HepG2 (cell line): ENCODE measurements at regions not wholly inside any gene's neighbourhood (a gene's known extent, or its start where the extent isn't known, plus 50 kb on each side); places are given as distances from the start of the nearest gene placed in this dataset.

Experiments used
- NFIC ChIP-seq: IDR thresholded peaks from 2 replicates; pipeline ENCODE4 v1.6.1; 2012; ENCODE audit warnings: mild to moderate bottlenecking, low read length, inconsistent platforms
- RFX3 ChIP-seq: IDR thresholded peaks from 2 replicates; pipeline ENCODE4 v1.6.1; 2016; ENCODE audit warnings: missing biosample characterization, missing genetic modification reagents
- SIN3A ChIP-seq: IDR thresholded peaks from 2 replicates; pipeline ENCODE4 v1.6.1; 2011; ENCODE audit warnings: low read depth, mild to moderate bottlenecking, control low read depth, low read length, borderline replicate concordance
- ZBTB1 ChIP-seq: sonication (generic); formaldehyde crosslinking; IDR thresholded peaks from 2 replicates; pipeline ENCODE4 v1.4.0; 2020; ENCODE audit warnings: missing genetic modification reagents, borderline replicate concordance
- ZNF337 ChIP-seq: sonication (generic); formaldehyde crosslinking; IDR thresholded peaks from 2 replicates; pipeline ENCODE4 v1.5.1; 2020; ENCODE audit warnings: missing genetic modification reagents, low read depth, mild to moderate bottlenecking, borderline replicate concordance
- ZNF724P ChIP-seq: sonication (generic); formaldehyde crosslinking; IDR thresholded peaks from 2 replicates; pipeline ENCODE4 v1.8.0; 2022; ENCODE audit warnings: missing genetic modification reagents, borderline replicate concordance
- TF ChIP-seq, protein P1 (sequence below): IDR thresholded peaks from 2 replicates; pipeline ENCODE4 v1.6.1; 2012; ENCODE audit warnings: low read length, improper control_type of control experiment
- TF ChIP-seq, protein P2 (sequence below): sonication (generic); formaldehyde crosslinking; conservative IDR thresholded peaks from 2 replicates; pipeline ENCODE4 v1.5.0; 2020; ENCODE audit warnings: missing genetic modification reagents
- TF ChIP-seq, protein P3 (sequence below): sonication (generic); formaldehyde crosslinking; conservative IDR thresholded peaks from 2 replicates; pipeline ENCODE4 v1.4.0; 2020; ENCODE audit warnings: mild to moderate bottlenecking, missing genetic modification reagents, moderate library complexity

DNA sequence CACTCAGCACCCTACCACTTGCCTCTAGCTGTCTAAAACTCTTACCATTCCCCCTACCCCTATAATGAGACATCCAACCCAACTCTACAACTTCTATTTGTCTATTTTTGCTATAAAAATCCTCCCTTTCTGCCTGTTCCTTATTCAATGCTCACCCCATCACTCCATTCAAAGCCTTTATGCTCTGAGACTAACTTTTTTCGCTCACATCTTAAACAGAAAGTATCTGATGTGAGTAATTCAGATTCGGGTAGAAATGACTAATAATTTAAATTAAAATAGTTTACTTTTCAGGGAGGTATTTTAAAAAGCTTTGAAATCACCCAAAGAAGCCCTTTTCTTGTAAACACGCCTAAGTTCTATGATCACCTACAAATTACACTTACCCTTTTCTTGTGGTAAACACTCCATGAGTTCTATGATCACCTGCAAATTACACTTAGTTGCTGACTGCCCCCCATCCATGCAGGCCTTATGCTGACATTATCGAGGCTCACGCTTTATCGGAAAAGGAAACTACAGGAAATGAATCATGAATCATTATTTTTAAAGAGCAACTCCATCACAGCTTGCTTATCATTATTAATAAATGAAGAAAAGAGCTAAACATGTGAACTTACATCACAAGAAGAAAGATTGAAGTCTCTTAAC, 168.7 kb upstream of the PPP1R2C start (continued):
- TF ChIP-seq, protein P1, sequence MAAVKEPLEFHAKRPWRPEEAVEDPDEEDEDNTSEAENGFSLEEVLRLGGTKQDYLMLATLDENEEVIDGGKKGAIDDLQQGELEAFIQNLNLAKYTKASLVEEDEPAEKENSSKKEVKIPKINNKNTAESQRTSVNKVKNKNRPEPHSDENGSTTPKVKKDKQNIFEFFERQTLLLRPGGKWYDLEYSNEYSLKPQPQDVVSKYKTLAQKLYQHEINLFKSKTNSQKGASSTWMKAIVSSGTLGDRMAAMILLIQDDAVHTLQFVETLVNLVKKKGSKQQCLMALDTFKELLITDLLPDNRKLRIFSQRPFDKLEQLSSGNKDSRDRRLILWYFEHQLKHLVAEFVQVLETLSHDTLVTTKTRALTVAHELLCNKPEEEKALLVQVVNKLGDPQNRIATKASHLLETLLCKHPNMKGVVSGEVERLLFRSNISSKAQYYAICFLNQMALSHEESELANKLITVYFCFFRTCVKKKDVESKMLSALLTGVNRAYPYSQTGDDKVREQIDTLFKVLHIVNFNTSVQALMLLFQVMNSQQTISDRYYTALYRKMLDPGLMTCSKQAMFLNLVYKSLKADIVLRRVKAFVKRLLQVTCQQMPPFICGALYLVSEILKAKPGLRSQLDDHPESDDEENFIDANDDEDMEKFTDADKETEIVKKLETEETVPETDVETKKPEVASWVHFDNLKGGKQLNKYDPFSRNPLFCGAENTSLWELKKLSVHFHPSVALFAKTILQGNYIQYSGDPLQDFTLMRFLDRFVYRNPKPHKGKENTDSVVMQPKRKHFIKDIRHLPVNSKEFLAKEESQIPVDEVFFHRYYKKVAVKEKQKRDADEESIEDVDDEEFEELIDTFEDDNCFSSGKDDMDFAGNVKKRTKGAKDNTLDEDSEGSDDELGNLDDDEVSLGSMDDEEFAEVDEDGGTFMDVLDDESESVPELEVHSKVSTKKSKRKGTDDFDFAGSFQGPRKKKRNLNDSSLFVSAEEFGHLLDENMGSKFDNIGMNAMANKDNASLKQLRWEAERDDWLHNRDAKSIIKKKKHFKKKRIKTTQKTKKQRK = no peak
- no peak for TF ChIP-seq RFX3
- no peak for TF ChIP-seq ZNF337 (CRISPR knock-in tag)
- no peak for TF ChIP-seq ZNF724P
- TF ChIP-seq, protein P2, sequence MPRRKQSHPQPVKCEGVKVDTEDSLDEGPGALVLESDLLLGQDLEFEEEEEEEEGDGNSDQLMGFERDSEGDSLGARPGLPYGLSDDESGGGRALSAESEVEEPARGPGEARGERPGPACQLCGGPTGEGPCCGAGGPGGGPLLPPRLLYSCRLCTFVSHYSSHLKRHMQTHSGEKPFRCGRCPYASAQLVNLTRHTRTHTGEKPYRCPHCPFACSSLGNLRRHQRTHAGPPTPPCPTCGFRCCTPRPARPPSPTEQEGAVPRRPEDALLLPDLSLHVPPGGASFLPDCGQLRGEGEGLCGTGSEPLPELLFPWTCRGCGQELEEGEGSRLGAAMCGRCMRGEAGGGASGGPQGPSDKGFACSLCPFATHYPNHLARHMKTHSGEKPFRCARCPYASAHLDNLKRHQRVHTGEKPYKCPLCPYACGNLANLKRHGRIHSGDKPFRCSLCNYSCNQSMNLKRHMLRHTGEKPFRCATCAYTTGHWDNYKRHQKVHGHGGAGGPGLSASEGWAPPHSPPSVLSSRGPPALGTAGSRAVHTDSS = no peak
- TF ChIP-seq NFIC = no peak
- TF ChIP-seq SIN3A = no peak
- no peak for TF ChIP-seq ZBTB1
- TF ChIP-seq, protein P3, sequence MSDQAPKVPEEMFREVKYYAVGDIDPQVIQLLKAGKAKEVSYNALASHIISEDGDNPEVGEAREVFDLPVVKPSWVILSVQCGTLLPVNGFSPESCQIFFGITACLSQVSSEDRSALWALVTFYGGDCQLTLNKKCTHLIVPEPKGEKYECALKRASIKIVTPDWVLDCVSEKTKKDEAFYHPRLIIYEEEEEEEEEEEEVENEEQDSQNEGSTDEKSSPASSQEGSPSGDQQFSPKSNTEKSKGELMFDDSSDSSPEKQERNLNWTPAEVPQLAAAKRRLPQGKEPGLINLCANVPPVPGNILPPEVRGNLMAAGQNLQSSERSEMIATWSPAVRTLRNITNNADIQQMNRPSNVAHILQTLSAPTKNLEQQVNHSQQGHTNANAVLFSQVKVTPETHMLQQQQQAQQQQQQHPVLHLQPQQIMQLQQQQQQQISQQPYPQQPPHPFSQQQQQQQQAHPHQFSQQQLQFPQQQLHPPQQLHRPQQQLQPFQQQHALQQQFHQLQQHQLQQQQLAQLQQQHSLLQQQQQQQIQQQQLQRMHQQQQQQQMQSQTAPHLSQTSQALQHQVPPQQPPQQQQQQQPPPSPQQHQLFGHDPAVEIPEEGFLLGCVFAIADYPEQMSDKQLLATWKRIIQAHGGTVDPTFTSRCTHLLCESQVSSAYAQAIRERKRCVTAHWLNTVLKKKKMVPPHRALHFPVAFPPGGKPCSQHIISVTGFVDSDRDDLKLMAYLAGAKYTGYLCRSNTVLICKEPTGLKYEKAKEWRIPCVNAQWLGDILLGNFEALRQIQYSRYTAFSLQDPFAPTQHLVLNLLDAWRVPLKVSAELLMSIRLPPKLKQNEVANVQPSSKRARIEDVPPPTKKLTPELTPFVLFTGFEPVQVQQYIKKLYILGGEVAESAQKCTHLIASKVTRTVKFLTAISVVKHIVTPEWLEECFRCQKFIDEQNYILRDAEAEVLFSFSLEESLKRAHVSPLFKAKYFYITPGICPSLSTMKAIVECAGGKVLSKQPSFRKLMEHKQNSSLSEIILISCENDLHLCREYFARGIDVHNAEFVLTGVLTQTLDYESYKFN (CRISPR knock-in tag) = no peak
